ENCODE measurements at regions not wholly inside any gene's neighbourhood (a gene's known extent, or its start where the extent isn't known, plus 50 kb on each side); places are given as distances from the start of the nearest gene placed in this dataset.

- no peak overlapping the region for H3K9ac ChIP-seq (ENCODE audit: low read depth in 1 of 2, low read length in 2 of 2)
- H3K9me3 ChIP-seq (ENCODE audit: control insufficient read depth in 1 of 2, low read length in 2 of 2), result peaks cover 0 to 5% of the 10 kb centered on the region in 2 donors
- no peak overlapping the region for H3K27ac ChIP-seq (ENCODE audit: low read depth, low read length)
- no peaks in the 10 kb centered on the region for H3K4me1 ChIP-seq (ENCODE audit: control insufficient read depth in 1 of 2, insufficient read depth in 2 of 2, low read length in 2 of 2)
- no peak overlapping the region for H3K4me3 ChIP-seq (ENCODE audit: low read depth in 1 of 2, low read length in 2 of 2)
- H3K36me3 ChIP-seq (ENCODE audit: control insufficient read depth in 1 of 2, insufficient read depth in 2 of 2, low read length in 2 of 2), result no peaks in the 10 kb centered on the region
- H3K27me3 ChIP-seq (ENCODE audit: control insufficient read depth in 1 of 2, insufficient read depth in 2 of 2, low read length in 2 of 2), result no peaks in the 10 kb centered on the region
These were observed 201.4 kb downstream of the CHD9NB start for GRCh38 chr16:52851211-52851740.

- H3K36me3 ChIP-seq (ENCODE audit: control insufficient read depth in 1 of 2, insufficient read depth in 2 of 2, low read length in 2 of 2), result no peaks in the 10 kb centered on the region
- H3K9ac ChIP-seq (ENCODE audit: low read depth in 1 of 2, low read length in 2 of 2), result no peak overlapping the region
- no peak overlapping the region for H3K4me3 ChIP-seq (ENCODE audit: low read depth in 1 of 2, low read length in 2 of 2)
- H3K4me1 ChIP-seq (ENCODE audit: control insufficient read depth in 1 of 2, insufficient read depth in 2 of 2, low read length in 2 of 2), result no peaks in the 10 kb centered on the region
- H3K27ac ChIP-seq (ENCODE audit: low read depth, low read length), result no peak overlapping the region
- no peaks in the 10 kb centered on the region for H3K27me3 ChIP-seq (ENCODE audit: control insufficient read depth in 1 of 2, insufficient read depth in 2 of 2, low read length in 2 of 2)
- H3K9me3 ChIP-seq (ENCODE audit: control insufficient read depth in 1 of 2, low read length in 2 of 2), result no peaks in the 10 kb centered on the region
These were observed 209.3 kb downstream of the CHD9NB start for GRCh38 chr16:52843381-52843780.

GRCh38 chr16:52837251-52837650, 215.4 kb downstream of the CHD9NB start:
- Histone ChIP-seq H3K27ac (ENCODE audit: low read depth, low read length) (no peak overlapping the region), H3K36me3 (ENCODE audit: control insufficient read depth in 1 of 2, insufficient read depth in 2 of 2, low read length in 2 of 2) (no peaks in the 10 kb centered on the region), H3K9ac (ENCODE audit: low read depth in 1 of 2, low read length in 2 of 2) (no peak overlapping the region), H3K9me3 (ENCODE audit: control insufficient read depth in 1 of 2, low read length in 2 of 2) (no peaks in the 10 kb centered on the region), H3K27me3 (ENCODE audit: control insufficient read depth in 1 of 2, insufficient read depth in 2 of 2, low read length in 2 of 2) (no peaks in the 10 kb centered on the region), H3K4me1 (ENCODE audit: control insufficient read depth in 1 of 2, insufficient read depth in 2 of 2, low read length in 2 of 2) (no peaks in the 10 kb centered on the region), H3K4me3 (ENCODE audit: low read depth in 1 of 2, low read length in 2 of 2) (no peak overlapping the region)

GRCh38 chr16:52834736-52835465, 217.8 kb downstream of the CHD9NB start:
- no peak overlapping the region for H3K27ac ChIP-seq (ENCODE audit: low read depth, low read length)
- no peak overlapping the region for H3K9ac ChIP-seq (ENCODE audit: low read depth in 1 of 2, low read length in 2 of 2)
- no peaks in the 10 kb centered on the region for H3K4me1 ChIP-seq (ENCODE audit: control insufficient read depth in 1 of 2, insufficient read depth in 2 of 2, low read length in 2 of 2)
- no peaks in the 10 kb centered on the region for H3K9me3 ChIP-seq (ENCODE audit: control insufficient read depth in 1 of 2, low read length in 2 of 2)
- no peak overlapping the region for H3K4me3 ChIP-seq (ENCODE audit: low read depth in 1 of 2, low read length in 2 of 2)
- no peaks in the 10 kb centered on the region for H3K27me3 ChIP-seq (ENCODE audit: control insufficient read depth in 1 of 2, insufficient read depth in 2 of 2, low read length in 2 of 2)
- H3K36me3 ChIP-seq (ENCODE audit: control insufficient read depth in 1 of 2, insufficient read depth in 2 of 2, low read length in 2 of 2), result no peaks in the 10 kb centered on the region

- Histone ChIP-seq H3K4me3 (ENCODE audit: low read depth in 1 of 2, low read length in 2 of 2) (no peak overlapping the region), H3K27ac (ENCODE audit: low read depth, low read length) (no peak overlapping the region), H3K9me3 (ENCODE audit: control insufficient read depth in 1 of 2, low read length in 2 of 2) (no peaks in the 10 kb centered on the region), H3K4me1 (ENCODE audit: control insufficient read depth in 1 of 2, insufficient read depth in 2 of 2, low read length in 2 of 2) (no peaks in the 10 kb centered on the region), H3K36me3 (ENCODE audit: control insufficient read depth in 1 of 2, insufficient read depth in 2 of 2, low read length in 2 of 2) (no peaks in the 10 kb centered on the region), H3K9ac (ENCODE audit: low read depth in 1 of 2, low read length in 2 of 2) (no peak overlapping the region), H3K27me3 (ENCODE audit: control insufficient read depth in 1 of 2, insufficient read depth in 2 of 2, low read length in 2 of 2) (no peaks in the 10 kb centered on the region)
These were observed 219.9 kb downstream of the CHD9NB start for GRCh38 chr16:52832771-52833170.

- Histone ChIP-seq H3K4me1 (ENCODE audit: control insufficient read depth in 1 of 2, insufficient read depth in 2 of 2, low read length in 2 of 2) (no peaks in the 10 kb centered on the region), H3K36me3 (ENCODE audit: control insufficient read depth in 1 of 2, insufficient read depth in 2 of 2, low read length in 2 of 2) (no peaks in the 10 kb centered on the region), H3K9ac (ENCODE audit: low read depth in 1 of 2, low read length in 2 of 2) (no peak overlapping the region), H3K4me3 (ENCODE audit: low read depth in 1 of 2, low read length in 2 of 2) (no peak overlapping the region), H3K27ac (ENCODE audit: low read depth, low read length) (no peak overlapping the region), H3K27me3 (ENCODE audit: control insufficient read depth in 1 of 2, insufficient read depth in 2 of 2, low read length in 2 of 2) (no peaks in the 10 kb centered on the region), H3K9me3 (ENCODE audit: control insufficient read depth in 1 of 2, low read length in 2 of 2) (no peaks in the 10 kb centered on the region)
These were observed 225.2 kb downstream of the CHD9NB start for GRCh38 chr16:52827456-52827855.

GRCh38 chr16:52825892-52826291, 226.8 kb downstream of the CHD9NB start:
- Histone ChIP-seq H3K27me3 (ENCODE audit: control insufficient read depth in 1 of 2, insufficient read depth in 2 of 2, low read length in 2 of 2) (no peaks in the 10 kb centered on the region), H3K9ac (ENCODE audit: low read depth in 1 of 2, low read length in 2 of 2) (no peak overlapping the region), H3K4me1 (ENCODE audit: control insufficient read depth in 1 of 2, insufficient read depth in 2 of 2, low read length in 2 of 2) (no peaks in the 10 kb centered on the region), H3K9me3 (ENCODE audit: control insufficient read depth in 1 of 2, low read length in 2 of 2) (no peaks in the 10 kb centered on the region), H3K4me3 (ENCODE audit: low read depth in 1 of 2, low read length in 2 of 2) (no peak overlapping the region), H3K36me3 (ENCODE audit: control insufficient read depth in 1 of 2, insufficient read depth in 2 of 2, low read length in 2 of 2) (no peaks in the 10 kb centered on the region), H3K27ac (ENCODE audit: low read depth, low read length) (no peak overlapping the region)

GRCh38 chr16:52819808-52820207, 232.9 kb downstream of the CHD9NB start:
- no peak overlapping the region for H3K4me3 ChIP-seq (ENCODE audit: low read depth in 1 of 2, low read length in 2 of 2)
- no peak overlapping the region for H3K27ac ChIP-seq (ENCODE audit: low read depth, low read length)
- no peaks in the 10 kb centered on the region for H3K9me3 ChIP-seq (ENCODE audit: control insufficient read depth in 1 of 2, low read length in 2 of 2)
- no peaks in the 10 kb centered on the region for H3K27me3 ChIP-seq (ENCODE audit: control insufficient read depth in 1 of 2, insufficient read depth in 2 of 2, low read length in 2 of 2)
- H3K36me3 ChIP-seq (ENCODE audit: control insufficient read depth in 1 of 2, insufficient read depth in 2 of 2, low read length in 2 of 2), result no peaks in the 10 kb centered on the region
- H3K9ac ChIP-seq (ENCODE audit: low read depth in 1 of 2, low read length in 2 of 2), result no peak overlapping the region
- H3K4me1 ChIP-seq (ENCODE audit: control insufficient read depth in 1 of 2, insufficient read depth in 2 of 2, low read length in 2 of 2), result no peaks in the 10 kb centered on the region

- H3K9ac ChIP-seq (ENCODE audit: low read depth in 1 of 2, low read length in 2 of 2), result no peak overlapping the region
- no peak overlapping the region for H3K27ac ChIP-seq (ENCODE audit: low read depth, low read length)
- H3K36me3 ChIP-seq (ENCODE audit: control insufficient read depth in 1 of 2, insufficient read depth in 2 of 2, low read length in 2 of 2), result no peaks in the 10 kb centered on the region
- H3K4me3 ChIP-seq (ENCODE audit: low read depth in 1 of 2, low read length in 2 of 2), result no peak overlapping the region
- H3K27me3 ChIP-seq (ENCODE audit: control insufficient read depth in 1 of 2, insufficient read depth in 2 of 2, low read length in 2 of 2), result no peaks in the 10 kb centered on the region
- H3K4me1 ChIP-seq (ENCODE audit: control insufficient read depth in 1 of 2, insufficient read depth in 2 of 2, low read length in 2 of 2), result no peaks in the 10 kb centered on the region
- no peaks in the 10 kb centered on the region for H3K9me3 ChIP-seq (ENCODE audit: control insufficient read depth in 1 of 2, low read length in 2 of 2)
These were observed 233.3 kb downstream of the CHD9NB start for GRCh38 chr16:52819405-52819804.

GRCh38 chr16:52817696-52818095, 235.0 kb downstream of the CHD9NB start:
- no peak overlapping the region for H3K27ac ChIP-seq (ENCODE audit: low read depth, low read length)
- H3K4me3 ChIP-seq (ENCODE audit: low read depth in 1 of 2, low read length in 2 of 2), result no peak overlapping the region
- H3K36me3 ChIP-seq (ENCODE audit: control insufficient read depth in 1 of 2, insufficient read depth in 2 of 2, low read length in 2 of 2), result no peaks in the 10 kb centered on the region
- H3K9me3 ChIP-seq (ENCODE audit: control insufficient read depth in 1 of 2, low read length in 2 of 2), result no peaks in the 10 kb centered on the region
- no peak overlapping the region for H3K9ac ChIP-seq (ENCODE audit: low read depth in 1 of 2, low read length in 2 of 2)
- no peaks in the 10 kb centered on the region for H3K27me3 ChIP-seq (ENCODE audit: control insufficient read depth in 1 of 2, insufficient read depth in 2 of 2, low read length in 2 of 2)
- H3K4me1 ChIP-seq (ENCODE audit: control insufficient read depth in 1 of 2, insufficient read depth in 2 of 2, low read length in 2 of 2), result no peaks in the 10 kb centered on the region

Data from duodenal mucosa (tissue), 2 donors.